ENCODE measurements at regions not wholly inside any gene's neighbourhood (a gene's known extent, or its start where the extent isn't known, plus 50 kb on each side); places are given as distances from the start of the nearest gene placed in this dataset.

GRCh38 chr14:71638523-71639196 is 293.6 kb upstream of the RGS6 start:
- Histone ChIP-seq H3K9me3 (no peaks in the 10 kb centered on the region), H3K4me1 (no peaks in the 10 kb centered on the region), H3K36me3 (no peaks in the 10 kb centered on the region), H3K27me3 (no peaks in the 10 kb centered on the region), H3K27ac (no peak overlapping the region), H3K4me3 (no peak overlapping the region)
- no peak for TF ChIP-seq CTCF (IDR thresholded peaks at IDR 0.05 in 4 of 5, conservative IDR thresholded peaks at IDR 0.05 in 1 of 5)
- intact Hi-C loops (cut with DNase I; ENCODE audit: low total_unique reads): no loop called here
- DNase-seq: no peak
- no peak for ATAC-seq
- in situ Hi-C loops (cut with MboI; ENCODE audit: low sequenced_read_pairs in 4 of 4): no loop called here

- H3K4me3 ChIP-seq: no peak overlapping the region
- intact Hi-C loops (cut with DNase I; ENCODE audit: low total_unique reads): no loop called here
- in situ Hi-C loops (cut with MboI; ENCODE audit: low sequenced_read_pairs in 4 of 4): no loop called here
- no peak for DNase-seq
- no peak for ATAC-seq
- TF ChIP-seq CTCF (IDR thresholded peaks at IDR 0.05 in 4 of 5, conservative IDR thresholded peaks at IDR 0.05 in 1 of 5) (no peak), POLR2A (IDR thresholded peaks at IDR 0.05) (no peak)
- H3K36me3 ChIP-seq: no peaks in the 10 kb centered on the region
- H3K27ac ChIP-seq: no peak overlapping the region
- H3K9me3 ChIP-seq: no peaks in the 10 kb centered on the region
- H3K4me1 ChIP-seq: no peaks in the 10 kb centered on the region
- no peaks in the 10 kb centered on the region for H3K27me3 ChIP-seq
These were observed 289.5 kb upstream of the RGS6 start for GRCh38 chr14:71642715-71643114.

- no peak overlapping the region for H3K27ac ChIP-seq
- no peaks in the 10 kb centered on the region for H3K36me3 ChIP-seq
- no peaks in the 10 kb centered on the region for H3K27me3 ChIP-seq
- intact Hi-C loops (cut with DNase I; ENCODE audit: low total_unique reads) (no loop called here), in situ Hi-C loops (cut with MboI; ENCODE audit: low sequenced_read_pairs in 4 of 4) (no loop called here)
- no peak for DNase-seq
- no peak for TF ChIP-seq CTCF (IDR thresholded peaks at IDR 0.05 in 4 of 5, conservative IDR thresholded peaks at IDR 0.05 in 1 of 5)
- no peak for TF ChIP-seq POLR2A (IDR thresholded peaks at IDR 0.05)
- H3K4me1 ChIP-seq: no peaks in the 10 kb centered on the region
- no peak overlapping the region for H3K4me3 ChIP-seq
- no peaks in the 10 kb centered on the region for H3K9me3 ChIP-seq
- ATAC-seq: no peak
These were observed 286.6 kb upstream of the RGS6 start for GRCh38 chr14:71645656-71646055.

- Histone ChIP-seq H3K27me3 (no peaks in the 10 kb centered on the region), H3K27ac (no peak overlapping the region), H3K4me3 (no peak overlapping the region), H3K36me3 (no peaks in the 10 kb centered on the region), H3K9me3 (no peaks in the 10 kb centered on the region), H3K4me1 (no peaks in the 10 kb centered on the region)
- intact Hi-C loops (cut with DNase I; ENCODE audit: low total_unique reads): no loop called here
- no peak for DNase-seq
- in situ Hi-C loops (cut with MboI; ENCODE audit: low sequenced_read_pairs in 4 of 4): no loop called here
- TF ChIP-seq POLR2A (IDR thresholded peaks at IDR 0.05): no peak
- no peak for TF ChIP-seq CTCF (IDR thresholded peaks at IDR 0.05 in 4 of 5, conservative IDR thresholded peaks at IDR 0.05 in 1 of 5)
- no peak for ATAC-seq
These were observed 285.7 kb upstream of the RGS6 start for GRCh38 chr14:71646518-71646917.

Measured in gastrocnemius medialis (tissue), 4 donors.